ENCODE measurements at regions not wholly inside any gene's neighbourhood (a gene's known extent, or its start where the extent isn't known, plus 50 kb on each side); places are given as distances from the start of the nearest gene placed in this dataset.

- TF ChIP-seq GATA2 (IDR thresholded peaks at IDR 0.05; ENCODE audit: low read depth, low read length) (no peak), GATA3 (IDR thresholded peaks at IDR 0.05; ENCODE audit: low read depth, low read length) (no peak)
These were observed 124.6 kb downstream of the SINHCAF start for GRCh38 chr12:31201382-31201781.

GRCh38 chr12:31203261-31203660 is 122.7 kb downstream of the SINHCAF start:
- TF ChIP-seq GATA3 (IDR thresholded peaks at IDR 0.05; ENCODE audit: low read depth, low read length) (no peak), GATA2 (IDR thresholded peaks at IDR 0.05; ENCODE audit: low read depth, low read length) (no peak)

GRCh38 chr12:31205054-31205453 is 120.9 kb downstream of the SINHCAF start:
- no peak for TF ChIP-seq GATA2 (IDR thresholded peaks at IDR 0.05; ENCODE audit: low read depth, low read length)
- no peak for TF ChIP-seq GATA3 (IDR thresholded peaks at IDR 0.05; ENCODE audit: low read depth, low read length)

- no peak for TF ChIP-seq GATA3 (IDR thresholded peaks at IDR 0.05; ENCODE audit: low read depth, low read length)
- no peak for TF ChIP-seq GATA2 (IDR thresholded peaks at IDR 0.05; ENCODE audit: low read depth, low read length)
These were observed 119.8 kb downstream of the SINHCAF start for GRCh38 chr12:31206038-31206670.

GRCh38 chr12:31207799-31208465 is 118.0 kb downstream of the SINHCAF start:
- no peak for TF ChIP-seq GATA3 (IDR thresholded peaks at IDR 0.05; ENCODE audit: low read depth, low read length)
- TF ChIP-seq GATA2 (IDR thresholded peaks at IDR 0.05; ENCODE audit: low read depth, low read length) = no peak

- TF ChIP-seq GATA3 (IDR thresholded peaks at IDR 0.05; ENCODE audit: low read depth, low read length) (no peak), GATA2 (IDR thresholded peaks at IDR 0.05; ENCODE audit: low read depth, low read length) (no peak)
These were observed 115.8 kb downstream of the SINHCAF start for GRCh38 chr12:31210104-31210503.

- no peak for TF ChIP-seq GATA2 (IDR thresholded peaks at IDR 0.05; ENCODE audit: low read depth, low read length)
- TF ChIP-seq GATA3 (IDR thresholded peaks at IDR 0.05; ENCODE audit: low read depth, low read length) = no peak
These were observed 115.4 kb downstream of the SINHCAF start for GRCh38 chr12:31210541-31210940.

- TF ChIP-seq GATA2 (IDR thresholded peaks at IDR 0.05; ENCODE audit: low read depth, low read length) (no peak), GATA3 (IDR thresholded peaks at IDR 0.05; ENCODE audit: low read depth, low read length) (no peak)
These were observed 111.1 kb downstream of the SINHCAF start for GRCh38 chr12:31214626-31215517.

GRCh38 chr12:31215518-31216232 is 110.3 kb downstream of the SINHCAF start:
- no peak for TF ChIP-seq GATA3 (IDR thresholded peaks at IDR 0.05; ENCODE audit: low read depth, low read length)
- no peak for TF ChIP-seq GATA2 (IDR thresholded peaks at IDR 0.05; ENCODE audit: low read depth, low read length)

GRCh38 chr12:31216479-31216878 is 109.5 kb downstream of the SINHCAF start:
- TF ChIP-seq GATA3 (IDR thresholded peaks at IDR 0.05; ENCODE audit: low read depth, low read length) (no peak), GATA2 (IDR thresholded peaks at IDR 0.05; ENCODE audit: low read depth, low read length) (no peak)

- TF ChIP-seq GATA2 (IDR thresholded peaks at IDR 0.05; ENCODE audit: low read depth, low read length) (no peak), GATA3 (IDR thresholded peaks at IDR 0.05; ENCODE audit: low read depth, low read length) (no peak)
These were observed 108.4 kb downstream of the SINHCAF start for GRCh38 chr12:31217356-31218130.

- TF ChIP-seq GATA3 (IDR thresholded peaks at IDR 0.05; ENCODE audit: low read depth, low read length) (no peak), GATA2 (IDR thresholded peaks at IDR 0.05; ENCODE audit: low read depth, low read length) (no peak)
These were observed 107.5 kb downstream of the SINHCAF start for GRCh38 chr12:31218203-31219025.

Data from SH-SY5Y (cell line).